H9 (cell line): ENCODE measurements at regions not wholly inside any gene's neighbourhood (a gene's known extent, or its start where the extent isn't known, plus 50 kb on each side); places are given as distances from the start of the nearest gene placed in this dataset.

Experiments used
- DNase-seq: peaks from one replicate; pipeline ENCODE4 v3.0.0-alpha.2; 2017
- H2AFZ ChIP-seq: one replicate; pipeline ENCODE4 v1.6.1; 2013; ENCODE audit warnings: mild to moderate bottlenecking, low read length, control low read depth, moderate library complexity
- H2AK5ac ChIP-seq: 2 replicates; pipeline ENCODE4 v1.6.1; 2013; ENCODE audit warnings: low read length, control low read depth, mixed read lengths; ENCODE audit not compliant: insufficient read length
- H2BK120ac ChIP-seq: one replicate; pipeline ENCODE4 v1.6.1; 2013; ENCODE audit warnings: low read depth, mild to moderate bottlenecking, low read length, control low read depth, inconsistent platforms; ENCODE audit not compliant: poor library complexity, severe bottlenecking
- H2BK12ac ChIP-seq: 2 replicates; pipeline ENCODE4 v1.6.1; 2013; ENCODE audit warnings: low read length, control low read depth, mixed read lengths, low read depth; ENCODE audit not compliant: insufficient read length
- H2BK15ac ChIP-seq: 2 replicates; pipeline ENCODE4 v1.6.1; 2013; ENCODE audit warnings: low read depth, low read length, control low read depth
- H2BK20ac ChIP-seq: one replicate; pipeline ENCODE4 v1.6.1; 2013; ENCODE audit warnings: low read depth, mild to moderate bottlenecking, low read length, control low read depth, inconsistent platforms; ENCODE audit not compliant: poor library complexity, severe bottlenecking
- H2BK5ac ChIP-seq: 2 replicates; pipeline ENCODE4 v1.6.1; 2013; ENCODE audit warnings: low read length, control low read depth, mixed read lengths; ENCODE audit not compliant: insufficient read length
- H3K14ac ChIP-seq: 2 replicates; pipeline ENCODE4 v1.6.1; 2013; ENCODE audit warnings: low read length, control low read depth; ENCODE audit not compliant: insufficient read depth
- H3K18ac ChIP-seq: 2 replicates; pipeline ENCODE4 v1.6.1; 2013; ENCODE audit warnings: low read depth, mild to moderate bottlenecking, mixed read lengths, low read length, control low read depth; ENCODE audit not compliant: insufficient read length
- H3K23ac ChIP-seq: 2 replicates; pipeline ENCODE4 v1.6.1; 2013; ENCODE audit warnings: low read length, control low read depth, mixed read lengths, low read depth; ENCODE audit not compliant: insufficient read length
- H3K23me2 ChIP-seq: 2 replicates; pipeline ENCODE4 v1.6.1; 2013; ENCODE audit warnings: low read depth, mild to moderate bottlenecking, mixed read lengths, low read length, control low read depth; ENCODE audit not compliant: insufficient read length, poor library complexity, severe bottlenecking
- H3K27ac ChIP-seq: 2 replicates; pipeline ENCODE4 v1.5.1; 2013; ENCODE audit warnings: low read length, control low read depth, mixed read lengths, low read depth; ENCODE audit not compliant: insufficient read length
- H3K27me3 ChIP-seq: 2 replicates; pipeline ENCODE4 v1.6.1; 2013; ENCODE audit warnings: low read length, control low read depth, inconsistent platforms; ENCODE audit not compliant: insufficient read depth
- H3K4ac ChIP-seq: 2 replicates; pipeline ENCODE4 v1.6.1; 2013; ENCODE audit warnings: low read depth, mild to moderate bottlenecking, control low read depth, inconsistent platforms, low read length, moderate library complexity
- H3K4me1 ChIP-seq: 2 replicates; pipeline ENCODE4 v1.6.1; 2013; ENCODE audit warnings: low read length, control low read depth, inconsistent platforms; ENCODE audit not compliant: insufficient read depth
- H3K4me2 ChIP-seq: 2 replicates; pipeline ENCODE4 v1.6.1; 2013; ENCODE audit warnings: low read length, control low read depth, mixed read lengths; ENCODE audit not compliant: insufficient read length, insufficient read depth
- H3K56ac ChIP-seq: 2 replicates; pipeline ENCODE4 v1.6.1; 2013; ENCODE audit warnings: low read depth, mild to moderate bottlenecking, mixed read lengths, low read length, control low read depth; ENCODE audit not compliant: insufficient read length
- H3K79me1 ChIP-seq: 2 replicates; pipeline ENCODE4 v1.6.1; 2013; ENCODE audit warnings: low read depth, mild to moderate bottlenecking, moderate library complexity, low read length, control low read depth, inconsistent platforms; ENCODE audit not compliant: insufficient read depth, poor library complexity, severe bottlenecking
- H3K79me2 ChIP-seq: 2 replicates; pipeline ENCODE4 v1.6.1; 2013; ENCODE audit warnings: low read length, control low read depth, inconsistent platforms; ENCODE audit not compliant: insufficient read depth
- H3K9ac ChIP-seq: 2 replicates; pipeline ENCODE4 v1.6.1; 2013; ENCODE audit warnings: low read length, control low read depth, mixed read lengths; ENCODE audit not compliant: insufficient read length; ENCODE audit errors: extremely low read depth
- H3K9me3 ChIP-seq: one replicate; pipeline ENCODE4 v1.6.1; 2013; ENCODE audit warnings: low read depth, low read length, inconsistent platforms; ENCODE audit not compliant: control insufficient read depth
- H3T11ph ChIP-seq: one replicate; pipeline ENCODE4 v1.6.1; 2013; ENCODE audit warnings: mild to moderate bottlenecking, low read length, control low read depth, inconsistent platforms
- H4K20me1 ChIP-seq: one replicate; pipeline ENCODE4 v1.6.1; 2013; ENCODE audit not compliant: control insufficient read depth, insufficient read length, insufficient read depth
- H4K5ac ChIP-seq: 2 replicates; pipeline ENCODE4 v1.6.1; 2013; ENCODE audit warnings: low read depth, mild to moderate bottlenecking, mixed read lengths, low read length, control low read depth; ENCODE audit not compliant: insufficient read length
- H4K8ac ChIP-seq: replicated peaks from 2 replicates; pipeline ENCODE4 v1.6.1; 2013; ENCODE audit warnings: low read length, control low read depth, mixed read lengths, low read depth; ENCODE audit not compliant: insufficient read length
- H4K91ac ChIP-seq: 2 replicates; pipeline ENCODE4 v1.6.1; 2013; ENCODE audit warnings: low read depth, mild to moderate bottlenecking, moderate library complexity, mixed read lengths, low read length, control low read depth; ENCODE audit not compliant: insufficient read length
- H3K27ac Mint-ChIP-seq, 3 experiments: 2 replicates in 2 of 3; 3 replicates in 1 of 3; pipeline ENCODE4 v1.8.0; 2020 to 2021; ENCODE audit warnings: mixed read lengths in 3 of 3, mild to moderate bottlenecking in 1 of 3, moderate library complexity in 1 of 3
- H3K27me3 Mint-ChIP-seq: 2 replicates; pipeline ENCODE4 v1.8.0; 2021; ENCODE audit warnings: low read depth, mild to moderate bottlenecking, moderate library complexity, mixed read lengths
- H3K36me3 Mint-ChIP-seq, 3 experiments: 2 replicates in 2 of 3; 3 replicates in 1 of 3; pipeline ENCODE4 v1.8.0; 2020 to 2021; ENCODE audit warnings: low read depth in 3 of 3, mixed read lengths in 3 of 3; ENCODE audit not compliant: insufficient read depth in 1 of 3
- H3K4me1 Mint-ChIP-seq, 2 experiments: 2 replicates each; pipeline ENCODE4 v1.8.0; 2020; ENCODE audit warnings: mixed read lengths in 2 of 2
- H3K4me3 Mint-ChIP-seq, 2 experiments: 2 replicates in 1 of 2; 3 replicates in 1 of 2; pipeline ENCODE4 v1.8.0; 2020 to 2021; ENCODE audit warnings: mild to moderate bottlenecking in 2 of 2, mixed read lengths in 2 of 2, moderate library complexity in 1 of 2
- H3K9me3 Mint-ChIP-seq, 2 experiments: 2 replicates in 1 of 2; 3 replicates in 1 of 2; pipeline ENCODE4 v1.8.0; 2020; ENCODE audit warnings: mild to moderate bottlenecking in 2 of 2, mixed read lengths in 2 of 2, moderate library complexity in 1 of 2
- CTCF ChIP-seq: fragments of 200-600 bp; sonication (generic); conservative IDR thresholded peaks from 3 replicates; pipeline ENCODE4 v1.8.0; 2021; ENCODE audit warnings: antibody characterized with exemption, mild to moderate bottlenecking

GRCh38 chr3:106683953-106684620 is 693.2 kb upstream of the CCDC54 start:
- Histone ChIP-seq H4K8ac (no peak overlapping the region), H2BK15ac (no peak overlapping the region), H3K4me1 (no peaks in the 10 kb centered on the region), H3K23me2 (no peaks in the 10 kb centered on the region), H4K5ac (no peak overlapping the region), H3K9me3 (no peaks in the 10 kb centered on the region), H3K27me3 (no peaks in the 10 kb centered on the region), H3T11ph (no peak overlapping the region), H2AFZ (no peak overlapping the region), H3K9ac (no peak overlapping the region), H3K23ac (no peak overlapping the region), H2BK20ac (no peak overlapping the region), H3K79me2 (no peaks in the 10 kb centered on the region), H3K18ac (no peak overlapping the region), H3K4me2 (no peak overlapping the region), H2BK120ac (no peak overlapping the region), H4K20me1 (no peaks in the 10 kb centered on the region), H3K27ac (no peak overlapping the region), H2AK5ac (no peak overlapping the region), H3K79me1 (no peaks in the 10 kb centered on the region), H3K4ac (no peak overlapping the region), H2BK12ac (no peak overlapping the region), H3K56ac (no peak overlapping the region), H4K91ac (no peak overlapping the region), H3K14ac (no peak overlapping the region), H2BK5ac (no peak overlapping the region)
- Mint-ChIP-seq H3K27ac (no peak overlapping the region), H3K36me3 (peaks cover 0 to 2% (median 0%) of the 10 kb centered on the region in 3 experiments; a peak in 1 of 7 replicates), H3K27me3 (no peaks in the 10 kb centered on the region), H3K4me1 (no peaks in the 10 kb centered on the region), H3K9me3 (no peaks in the 10 kb centered on the region), H3K4me3 (no peak overlapping the region)
- no peak for DNase-seq
- TF ChIP-seq CTCF, result no peak
